NOMO-1 treated with DMSO at 0.1 percent for 48 hours (cell line): ENCODE measurements at regions not wholly inside any gene's neighbourhood (a gene's known extent, or its start where the extent isn't known, plus 50 kb on each side); places are given as distances from the start of the nearest gene placed in this dataset.

Experiments
- DNase-seq: peaks from one replicate; lab custom pipeline; 2025; ENCODE audit not compliant: unreplicated experiment; lab: John Stamatoyannopoulos, UW

- no peak for DNase-seq
Observed at GRCh38 chr14:98122527-98122926, 1149.5 kb downstream of the BCL11B start.

GRCh38 chr14:98130691-98131090, 1141.3 kb downstream of the BCL11B start:
- DNase-seq: no peak

- DNase-seq: no peak
Observed at GRCh38 chr14:98131406-98131805, 1140.6 kb downstream of the BCL11B start.

GRCh38 chr14:98133806-98134205, 1138.2 kb downstream of the BCL11B start:
- DNase-seq: no peak

GRCh38 chr14:98136012-98136789, 1135.8 kb downstream of the BCL11B start:
- no peak for DNase-seq

- DNase-seq: peak; percentile 8
Observed at GRCh38 chr14:98137131-98138025, 1134.6 kb downstream of the BCL11B start.

- DNase-seq: no peak
Observed at GRCh38 chr14:98138666-98139065, 1133.3 kb downstream of the BCL11B start.

GRCh38 chr14:98140862-98141530, 1131.0 kb downstream of the BCL11B start:
- DNase-seq: no peak

GRCh38 chr14:98143566-98143965, 1128.4 kb downstream of the BCL11B start:
- DNase-seq: no peak

- no peak for DNase-seq
Observed at GRCh38 chr14:98144964-98145363, 1127.0 kb downstream of the BCL11B start.

- no peak for DNase-seq
Observed at GRCh38 chr14:98146416-98146815, 1125.6 kb downstream of the BCL11B start.

GRCh38 chr14:98154254-98154653, 1117.7 kb downstream of the BCL11B start:
- no peak for DNase-seq

GRCh38 chr14:98156411-98156810, 1115.6 kb downstream of the BCL11B start:
- DNase-seq: no peak

GRCh38 chr14:98160901-98161300, 1111.1 kb downstream of the BCL11B start:
- no peak for DNase-seq

GRCh38 chr14:98161356-98161755, 1110.6 kb downstream of the BCL11B start:
- DNase-seq: no peak

- no peak for DNase-seq
Observed at GRCh38 chr14:98162856-98163805, 1108.9 kb downstream of the BCL11B start.

GRCh38 chr14:98163873-98164272, 1108.1 kb downstream of the BCL11B start:
- no peak for DNase-seq

GRCh38 chr14:98165976-98166375, 1106.0 kb downstream of the BCL11B start:
- no peak for DNase-seq

GRCh38 chr14:98167275-98167674, 1104.7 kb downstream of the BCL11B start:
- DNase-seq: no peak

- DNase-seq: no peak
Observed at GRCh38 chr14:98167705-98168104, 1104.3 kb downstream of the BCL11B start.
